SK-N-SH (cell line): ENCODE measurements at regions not wholly inside any gene's neighbourhood (a gene's known extent, or its start where the extent isn't known, plus 50 kb on each side); places are given as distances from the start of the nearest gene placed in this dataset.

ENCODE experiments used
- CTCF ChIA-PET: fragments of 300-600, 350-600 bp; formaldehyde crosslinking; extraction: SDS; loops from one replicate; lab custom pipeline; 2021; lab: Yijun Ruan, JAX
- POLR2A ChIA-PET: fragments of 350-600 bp; sonication (Branson Sonifier 250); formaldehyde crosslinking; extraction: SDS; loops from one replicate; lab custom pipeline; 2020; ENCODE audit warnings: antibody characterized with exemption, inconsistent platforms; lab: Yijun Ruan, JAX
- DNase-seq: peaks from one replicate; pipeline ENCODE4 v3.0.0; 2012
- H2AFZ ChIP-seq: fragments of 200-600 bp; sonication (generic); 2 replicates; pipeline ENCODE4 v1.8.1; 2016; ENCODE audit warnings: antibody characterized with exemption, mild to moderate bottlenecking, low read depth
- H3F3A ChIP-seq: fragments of 200-600 bp; sonication (generic); replicated peaks from 2 replicates; pipeline ENCODE3; 2016; ENCODE audit warnings: antibody characterized with exemption, mild to moderate bottlenecking; ENCODE audit not compliant: insufficient read depth
- H3K27ac ChIP-seq, 2 experiments: fragments of 200-500 bp in 1 of 2; fragments of 200-600 bp in 1 of 2; sonication (Bioruptor generic) in 1 of 2; sonication (generic), shearing (Covaris generic) in 1 of 2; 2 replicates each; pipeline versions ENCODE4 v1.5.1 to v1.6.1; 2014 to 2016; ENCODE audit warnings: low read depth in 2 of 2, inconsistent platforms in 1 of 2, low read length in 1 of 2, mild to moderate bottlenecking in 1 of 2, mixed read lengths in 1 of 2
- H3K27me3 ChIP-seq: fragments of 200-600 bp; sonication (generic), shearing (Covaris generic); 2 replicates; pipeline ENCODE4 v1.6.1; 2016; ENCODE audit warnings: mixed run types; ENCODE audit not compliant: insufficient read depth
- H3K36me3 ChIP-seq, 2 experiments: fragments of 200-500 bp in 1 of 2; fragments of 200-600 bp in 1 of 2; sonication (Bioruptor generic) in 1 of 2; sonication (generic) in 1 of 2; replicated peaks in 1 of 2; 2 replicates each; pipeline versions ENCODE3 to v1.5.1; 2014 to 2016; ENCODE audit warnings: low read length in 1 of 2, mild to moderate bottlenecking in 1 of 2; ENCODE audit not compliant: insufficient read depth in 2 of 2, control insufficient read depth in 1 of 2
- H3K4me1 ChIP-seq, 2 experiments: fragments of 200-500 bp in 1 of 2; fragments of 200-600 bp in 1 of 2; sonication (Bioruptor generic) in 1 of 2; sonication (generic), shearing (Covaris generic) in 1 of 2; 2 replicates each; pipeline versions ENCODE4 v1.5.1 to v1.6.1; 2014 to 2016; ENCODE audit warnings: low read depth in 1 of 2, low read length in 1 of 2, mixed run types in 1 of 2; ENCODE audit not compliant: insufficient read depth in 2 of 2, control insufficient read depth in 1 of 2
- H3K4me2 ChIP-seq: fragments of 200-600 bp; sonication (generic), shearing (Covaris generic); 2 replicates; pipeline ENCODE4 v1.6.1; 2017; ENCODE audit warnings: mixed run types
- H3K4me3 ChIP-seq, 2 experiments: fragments of 200-500 bp in 1 of 2; fragments of 200-600 bp in 1 of 2; sonication (Bioruptor generic) in 1 of 2; sonication (generic), shearing (Covaris generic) in 1 of 2; 2 replicates each; pipeline versions ENCODE4 v1.5.1 to v1.8.1; 2014 to 2016; ENCODE audit warnings: low read depth in 2 of 2, inconsistent platforms in 1 of 2, low read length in 1 of 2, mild to moderate bottlenecking in 1 of 2, mixed read lengths in 1 of 2, moderate library complexity in 1 of 2
- H3K79me2 ChIP-seq: fragments of 200-600 bp; sonication (generic); 2 replicates; pipeline ENCODE4 v1.8.1; 2017; ENCODE audit warnings: mild to moderate bottlenecking; ENCODE audit not compliant: insufficient read depth
- H3K9ac ChIP-seq: fragments of 200-600 bp; sonication (generic); 2 replicates; pipeline ENCODE4 v1.6.1; 2017; ENCODE audit warnings: mixed run types
- H3K9me2 ChIP-seq: fragments of 200-600 bp; sonication (generic); 2 replicates; pipeline ENCODE4 v1.6.1; 2017; ENCODE audit warnings: mixed run types
- H3K9me3 ChIP-seq: fragments of 200-600 bp; sonication (generic); 2 replicates; pipeline ENCODE4 v1.6.1; 2017; ENCODE audit warnings: mixed run types, mild to moderate bottlenecking, moderate library complexity
- H4K20me1 ChIP-seq: fragments of 200-600 bp; sonication (generic); 2 replicates; pipeline ENCODE4 v1.6.1; 2017; ENCODE audit warnings: mild to moderate bottlenecking, mixed run types; ENCODE audit not compliant: insufficient read depth
- ELF1 ChIP-seq: IDR thresholded peaks from 2 replicates; pipeline ENCODE4 v1.4.0; 2012
- EZH2phosphoT487 ChIP-seq: fragments of 200-600 bp; sonication (generic); IDR thresholded peaks from 2 replicates; pipeline ENCODE4 v1.6.1; 2017; ENCODE audit warnings: low read depth, mixed run types, mild to moderate bottlenecking, antibody characterized with exemption, moderate library complexity, borderline replicate concordance
- FOSL2 ChIP-seq: IDR thresholded peaks from 2 replicates; pipeline ENCODE4 v1.4.0; 2012; ENCODE audit warnings: low read depth, mild to moderate bottlenecking, moderate library complexity, borderline replicate concordance
- GABPA ChIP-seq: IDR thresholded peaks from 2 replicates; pipeline ENCODE4 v1.4.0; 2012; ENCODE audit warnings: low read depth, mild to moderate bottlenecking
- GATA2 ChIP-seq: sonication (generic); formaldehyde crosslinking; IDR thresholded peaks from 2 replicates; pipeline ENCODE4 v1.5.0; 2020; ENCODE audit warnings: mild to moderate bottlenecking, missing genetic modification reagents
- IRF3 ChIP-seq: fragments of 150-350 bp; IDR thresholded peaks from 2 replicates; pipeline ENCODE4 v1.6.1; 2016; ENCODE audit warnings: mild to moderate bottlenecking, low read depth, low read length
- JUND ChIP-seq: IDR thresholded peaks from 2 replicates; pipeline ENCODE4 v1.4.0; 2012
- MAX ChIP-seq: IDR thresholded peaks from 2 replicates; pipeline ENCODE4 v1.4.0; 2012; ENCODE audit warnings: low read depth
- MXI1 ChIP-seq: IDR thresholded peaks from 2 replicates; pipeline ENCODE4 v1.6.1; 2012; ENCODE audit warnings: mild to moderate bottlenecking, low read depth, low read length, improper control_type of control experiment
- PBX3 ChIP-seq: IDR thresholded peaks from 2 replicates; pipeline ENCODE4; 2012
- POLR2AphosphoS5 ChIP-seq: IDR thresholded peaks from 2 replicates; pipeline ENCODE4 v1.6.1; 2012; ENCODE audit warnings: low read depth, low read length
- RAD21 ChIP-seq: IDR thresholded peaks from 2 replicates; pipeline ENCODE4 v1.6.1; 2012; ENCODE audit warnings: mild to moderate bottlenecking, low read length
- RXRA ChIP-seq: IDR thresholded peaks from 2 replicates; pipeline ENCODE4 v1.4.0; 2012; ENCODE audit warnings: low read depth, mild to moderate bottlenecking, borderline replicate concordance
- SMC3 ChIP-seq: IDR thresholded peaks from 2 replicates; pipeline ENCODE4 v1.6.1; 2012; ENCODE audit warnings: low read depth, low read length, improper control_type of control experiment
- TAF1 ChIP-seq: IDR thresholded peaks from 2 replicates; pipeline ENCODE4 v1.6.1; 2012; ENCODE audit warnings: low read depth, mild to moderate bottlenecking, low read length, moderate library complexity, borderline replicate concordance
- TEAD4 ChIP-seq: IDR thresholded peaks from 2 replicates; pipeline ENCODE4 v1.4.0; 2012; ENCODE audit warnings: mild to moderate bottlenecking, borderline replicate concordance; ENCODE audit not compliant: insufficient read depth
- USF1 ChIP-seq: IDR thresholded peaks from 2 replicates; pipeline ENCODE4 v1.4.0; 2012; ENCODE audit warnings: low read depth, borderline replicate concordance
- YY1 ChIP-seq: IDR thresholded peaks from 2 replicates; pipeline ENCODE4 v1.4.0; 2012; ENCODE audit warnings: low read depth, mild to moderate bottlenecking
- ZBTB33 ChIP-seq: IDR thresholded peaks from 2 replicates; pipeline ENCODE4 v1.4.0; 2012; ENCODE audit warnings: low read depth, borderline replicate concordance
- WGBS: methylation state at CpG from one replicate; pipeline ENCODE4 v1.1.6; 2017; ENCODE audit warnings: low lambda C conversion rate; 5-methylcytosine and 5-hydroxymethylcytosine counted together

- no peak for TF ChIP-seq MAX
These were observed 508.2 kb upstream of the WWC1 start (continued) for GRCh38 chr5:167783145-167783817.

- H3K4me2 ChIP-seq, result no peak overlapping the region
- no peaks in the 10 kb centered on the region for H3K79me2 ChIP-seq
- 52% methylated on average over 2 of the region's 2 CpGs for WGBS
- no peak for TF ChIP-seq PBX3
- no peak for TF ChIP-seq ELF1
- no peak for TF ChIP-seq POLR2AphosphoS5
- TF ChIP-seq SMC3, result no peak
- no peak for TF ChIP-seq TAF1
- TF ChIP-seq IRF3, result no peak
- no peak for TF ChIP-seq USF1
- no peak for TF ChIP-seq MXI1
- no peak for TF ChIP-seq RAD21
- no peak for TF ChIP-seq ZBTB33
- no peak for TF ChIP-seq JUND
- TF ChIP-seq TEAD4, result no peak
- no peak for TF ChIP-seq EZH2phosphoT487
- no peak for TF ChIP-seq GABPA
- no peak for TF ChIP-seq RXRA
- TF ChIP-seq GATA2 (CRISPR knock-in tag), result no peak
- TF ChIP-seq MAX, result no peak
- TF ChIP-seq YY1, result no peak
- no peak for TF ChIP-seq FOSL2
- TF ChIP-seq, all 33 proteins: peak for 0
- no peaks in the 10 kb centered on the region for H3F3A ChIP-seq
- DNase-seq, result no peak
- ChIA-PET POLR2A (no interaction called here), CTCF (no interaction called here)
- H3K9me3 ChIP-seq, result no peaks in the 10 kb centered on the region
- no peaks in the 10 kb centered on the region for H3K27me3 ChIP-seq
- H3K36me3 ChIP-seq, result no peaks in the 10 kb centered on the region
- no peak overlapping the region for H3K9ac ChIP-seq
- no peak overlapping the region for H3K4me3 ChIP-seq
- H3K9me2 ChIP-seq, result no peaks in the 10 kb centered on the region
- no peak overlapping the region for H2AFZ ChIP-seq
- H3K4me1 ChIP-seq, result no peaks in the 10 kb centered on the region; a peak in 1 of 4 replicates
- no peak overlapping the region for H3K27ac ChIP-seq
- no peaks in the 10 kb centered on the region for H4K20me1 ChIP-seq
These were observed 506.3 kb upstream of the WWC1 start for GRCh38 chr5:167785106-167785505.
